MM.1S (cell line): ENCODE measurements at regions not wholly inside any gene's neighbourhood (a gene's known extent, or its start where the extent isn't known, plus 50 kb on each side); places are given as distances from the start of the nearest gene placed in this dataset.

Source experiments
- DNase-seq: peaks from one replicate; pipeline ENCODE4 v3.0.0-alpha.2; 2015
- H2AFZ ChIP-seq: fragments of 300-600 bp; sonication (generic); 2 replicates; pipeline ENCODE4 v1.6.0; 2016; ENCODE audit warnings: antibody characterized with exemption, low read length
- H3F3A ChIP-seq: fragments of 300-600 bp; sonication (generic); 2 replicates; pipeline ENCODE4 v1.6.1; 2016; ENCODE audit warnings: mild to moderate bottlenecking, antibody characterized with exemption, low read length, moderate library complexity, mixed read lengths; ENCODE audit not compliant: insufficient read depth
- H3K27ac ChIP-seq: fragments of 300-600 bp; sonication (generic); 2 replicates; pipeline ENCODE4 v1.5.1; 2016; ENCODE audit warnings: mild to moderate bottlenecking, low read length
- H3K27me3 ChIP-seq: fragments of 300-600 bp; sonication (generic); replicated peaks from 2 replicates; pipeline ENCODE4 v1.6.0; 2016; ENCODE audit warnings: low read length; ENCODE audit not compliant: insufficient read depth
- H3K36me3 ChIP-seq: fragments of 300-600 bp; sonication (generic); replicated peaks from 2 replicates; pipeline ENCODE4 v1.6.1; 2016; ENCODE audit warnings: mild to moderate bottlenecking, low read length, mixed read lengths; ENCODE audit not compliant: insufficient read depth
- H3K4me1 ChIP-seq: fragments of 300-600 bp; sonication (generic); 2 replicates; pipeline ENCODE4 v1.6.1; 2016; ENCODE audit warnings: low read length, mixed read lengths
- H3K4me2 ChIP-seq: fragments of 300-600 bp; sonication (generic); 2 replicates; pipeline ENCODE4 v1.6.0; 2016; ENCODE audit warnings: low read depth, low read length
- H3K4me3 ChIP-seq: fragments of 300-600 bp; sonication (generic); 2 replicates; pipeline ENCODE4 v1.5.1; 2016; ENCODE audit warnings: low read length, mixed read lengths
- H3K79me2 ChIP-seq: fragments of 300-600 bp; sonication (generic); 2 replicates; pipeline ENCODE4 v1.6.1; 2016; ENCODE audit warnings: mixed run types, low read length, mixed read lengths
- H3K9ac ChIP-seq: fragments of 300-600 bp; sonication (generic); 2 replicates; pipeline ENCODE4 v1.6.1; 2016; ENCODE audit warnings: low read length, mixed read lengths
- H3K9me2 ChIP-seq: fragments of 300-600 bp; sonication (generic); replicated peaks from 2 replicates; pipeline ENCODE4 v1.6.1; 2016; ENCODE audit warnings: mild to moderate bottlenecking, low read length, mixed read lengths; ENCODE audit not compliant: insufficient read depth
- H3K9me3 ChIP-seq: fragments of 300-600 bp; sonication (generic); replicated peaks from 2 replicates; pipeline ENCODE4 v1.6.1; 2016; ENCODE audit warnings: mild to moderate bottlenecking, low read length, mixed read lengths; ENCODE audit not compliant: insufficient read depth
- H4K20me1 ChIP-seq: fragments of 300-600 bp; sonication (generic); 2 replicates; pipeline ENCODE4 v1.6.1; 2016; ENCODE audit warnings: mild to moderate bottlenecking, low read length, moderate library complexity, mixed read lengths; ENCODE audit not compliant: insufficient read depth
- EZH2 ChIP-seq: fragments of 300-600 bp; sonication (generic); optimal IDR thresholded peaks from 2 replicates; pipeline ENCODE3; 2017; ENCODE audit warnings: low read depth, mild to moderate bottlenecking, antibody characterized with exemption, low read length, mixed read lengths
- EZH2phosphoT487 ChIP-seq: fragments of 300-600 bp; sonication (generic); IDR thresholded peaks from 2 replicates; pipeline ENCODE4 v1.6.1; 2018; ENCODE audit warnings: antibody characterized with exemption, low read length
- TF ChIP-seq, protein P1 (sequence below): fragments of 300-600 bp; sonication (generic); IDR thresholded peaks from 2 replicates; pipeline ENCODE4 v1.5.1; 2016; ENCODE audit warnings: antibody characterized with exemption, low read length, mixed read lengths

GRCh38 chr18:41418598-41418997 is 536.4 kb upstream of the PIK3C3 start:
- no peak overlapping the region for H2AFZ ChIP-seq
- H4K20me1 ChIP-seq, result no peaks in the 10 kb centered on the region
- H3K79me2 ChIP-seq, result no peaks in the 10 kb centered on the region

DNA sequence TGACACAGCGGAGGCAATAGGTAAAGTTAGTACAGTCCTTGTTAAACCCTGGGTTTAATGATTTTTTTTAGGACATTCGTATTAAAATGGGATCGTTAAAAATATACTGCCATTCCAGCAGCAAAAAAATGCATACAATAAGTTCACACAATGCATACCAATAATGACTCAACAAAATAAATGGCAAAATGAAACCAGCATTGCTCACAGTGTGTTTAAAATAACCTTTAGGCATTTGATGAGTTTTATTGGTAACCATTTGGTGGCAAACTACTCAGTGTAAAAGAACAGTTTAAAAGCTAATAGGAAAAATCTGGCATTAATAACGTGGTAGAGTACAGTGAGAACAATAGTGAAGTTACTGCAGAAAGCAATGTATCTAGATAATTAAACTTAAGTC is 539.0 kb upstream of the PIK3C3 start:
- no peaks in the 10 kb centered on the region for H3F3A ChIP-seq
- H3K4me3 ChIP-seq, result no peak overlapping the region
- TF ChIP-seq EZH2 (no peak), EZH2phosphoT487 (no peak)
- TF ChIP-seq, protein P1, sequence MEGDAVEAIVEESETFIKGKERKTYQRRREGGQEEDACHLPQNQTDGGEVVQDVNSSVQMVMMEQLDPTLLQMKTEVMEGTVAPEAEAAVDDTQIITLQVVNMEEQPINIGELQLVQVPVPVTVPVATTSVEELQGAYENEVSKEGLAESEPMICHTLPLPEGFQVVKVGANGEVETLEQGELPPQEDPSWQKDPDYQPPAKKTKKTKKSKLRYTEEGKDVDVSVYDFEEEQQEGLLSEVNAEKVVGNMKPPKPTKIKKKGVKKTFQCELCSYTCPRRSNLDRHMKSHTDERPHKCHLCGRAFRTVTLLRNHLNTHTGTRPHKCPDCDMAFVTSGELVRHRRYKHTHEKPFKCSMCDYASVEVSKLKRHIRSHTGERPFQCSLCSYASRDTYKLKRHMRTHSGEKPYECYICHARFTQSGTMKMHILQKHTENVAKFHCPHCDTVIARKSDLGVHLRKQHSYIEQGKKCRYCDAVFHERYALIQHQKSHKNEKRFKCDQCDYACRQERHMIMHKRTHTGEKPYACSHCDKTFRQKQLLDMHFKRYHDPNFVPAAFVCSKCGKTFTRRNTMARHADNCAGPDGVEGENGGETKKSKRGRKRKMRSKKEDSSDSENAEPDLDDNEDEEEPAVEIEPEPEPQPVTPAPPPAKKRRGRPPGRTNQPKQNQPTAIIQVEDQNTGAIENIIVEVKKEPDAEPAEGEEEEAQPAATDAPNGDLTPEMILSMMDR, result no peak
- H3K9me2 ChIP-seq, result no peaks in the 10 kb centered on the region
- H3K27me3 ChIP-seq, result no peaks in the 10 kb centered on the region
- H4K20me1 ChIP-seq, result no peaks in the 10 kb centered on the region
- H2AFZ ChIP-seq, result no peak overlapping the region
- H3K9ac ChIP-seq, result no peak overlapping the region
- no peaks in the 10 kb centered on the region for H3K9me3 ChIP-seq
- no peak for DNase-seq
- no peak overlapping the region for H3K27ac ChIP-seq
- no peaks in the 10 kb centered on the region for H3K4me1 ChIP-seq
- no peaks in the 10 kb centered on the region for H3K36me3 ChIP-seq
- no peak overlapping the region for H3K4me2 ChIP-seq
- H3K79me2 ChIP-seq, result no peaks in the 10 kb centered on the region

More at GRCh38 chr18:41418598-41418997, 536.4 kb upstream of the PIK3C3 start:
- Histone ChIP-seq H3K27ac (no peak overlapping the region), H3K9me3 (no peaks in the 10 kb centered on the region), H3K9ac (no peak overlapping the region), H3F3A (no peaks in the 10 kb centered on the region), H3K4me3 (no peak overlapping the region), H3K27me3 (no peaks in the 10 kb centered on the region), H3K4me2 (no peak overlapping the region), H3K36me3 (no peaks in the 10 kb centered on the region), H3K4me1 (no peaks in the 10 kb centered on the region), H3K9me2 (no peaks in the 10 kb centered on the region)
- TF ChIP-seq, protein P1, result no peak
- no peak for TF ChIP-seq EZH2
- TF ChIP-seq EZH2phosphoT487, result no peak
- no peak for DNase-seq

- no peaks in the 10 kb centered on the region for H3K4me1 ChIP-seq
- H3K36me3 ChIP-seq, result no peaks in the 10 kb centered on the region
- no peaks in the 10 kb centered on the region for H3K9me2 ChIP-seq
- no peak overlapping the region for H2AFZ ChIP-seq
- no peak for TF ChIP-seq EZH2
- no peak overlapping the region for H3K4me3 ChIP-seq
- H3K9me3 ChIP-seq, result no peaks in the 10 kb centered on the region
- H3K27me3 ChIP-seq, result no peaks in the 10 kb centered on the region
- no peak overlapping the region for H3K9ac ChIP-seq
- no peaks in the 10 kb centered on the region for H3F3A ChIP-seq
- H3K4me2 ChIP-seq, result no peak overlapping the region
- no peaks in the 10 kb centered on the region for H4K20me1 ChIP-seq
- no peak overlapping the region for H3K27ac ChIP-seq
- no peak for DNase-seq
- H3K79me2 ChIP-seq, result no peaks in the 10 kb centered on the region
Measured at GRCh38 chr18:41410006-41410405, 545.0 kb upstream of the PIK3C3 start.

GRCh38 chr18:41406834-41407233 is 548.2 kb upstream of the PIK3C3 start:
- no peak overlapping the region for H3K27ac ChIP-seq
- H3K27me3 ChIP-seq, result no peaks in the 10 kb centered on the region
- DNase-seq, result no peak
- no peaks in the 10 kb centered on the region for H3K4me1 ChIP-seq
- H3K79me2 ChIP-seq, result no peaks in the 10 kb centered on the region
- TF ChIP-seq EZH2phosphoT487, result no peak
- TF ChIP-seq EZH2, result no peak
- TF ChIP-seq, protein P1, result no peak
- no peak overlapping the region for H2AFZ ChIP-seq
- no peak overlapping the region for H3K4me3 ChIP-seq
- no peaks in the 10 kb centered on the region for H3K9me3 ChIP-seq
- H3K4me2 ChIP-seq, result no peak overlapping the region
- no peaks in the 10 kb centered on the region for H3K9me2 ChIP-seq
- no peak overlapping the region for H3K9ac ChIP-seq
- no peaks in the 10 kb centered on the region for H4K20me1 ChIP-seq
- no peaks in the 10 kb centered on the region for H3K36me3 ChIP-seq
- H3F3A ChIP-seq, result no peaks in the 10 kb centered on the region
